HUES48 (cell line): ENCODE measurements at regions not wholly inside any gene's neighbourhood (a gene's known extent, or its start where the extent isn't known, plus 50 kb on each side); places are given as distances from the start of the nearest gene placed in this dataset.

Experiments
- H3K27ac ChIP-seq: one replicate; pipeline ENCODE4 v1.7.0; 2013; ENCODE audit warnings: low read depth, low read length, inconsistent platforms
- H3K27me3 ChIP-seq: 2 replicates; pipeline ENCODE4 v1.6.1; 2013; ENCODE audit warnings: mild to moderate bottlenecking, low read length; ENCODE audit not compliant: control insufficient read depth, insufficient read depth
- H3K36me3 ChIP-seq: 2 replicates; pipeline ENCODE4 v1.6.1; 2013; ENCODE audit warnings: low read length; ENCODE audit not compliant: control insufficient read depth, insufficient read depth
- H3K4me1 ChIP-seq: 2 replicates; pipeline ENCODE4 v1.6.1; 2013; ENCODE audit warnings: mild to moderate bottlenecking, low read length; ENCODE audit not compliant: control insufficient read depth, insufficient read depth
- H3K4me3 ChIP-seq: 2 replicates; pipeline ENCODE4 v1.5.1; 2013; ENCODE audit warnings: mild to moderate bottlenecking, low read depth, low read length
- H3K9ac ChIP-seq: 2 replicates; pipeline ENCODE4 v1.6.1; 2013; ENCODE audit warnings: mild to moderate bottlenecking, low read depth, low read length, moderate library complexity
- H3K9me3 ChIP-seq: 2 replicates; pipeline ENCODE4 v1.6.1; 2013; ENCODE audit warnings: low read length; ENCODE audit not compliant: control insufficient read depth, insufficient read depth

DNA sequence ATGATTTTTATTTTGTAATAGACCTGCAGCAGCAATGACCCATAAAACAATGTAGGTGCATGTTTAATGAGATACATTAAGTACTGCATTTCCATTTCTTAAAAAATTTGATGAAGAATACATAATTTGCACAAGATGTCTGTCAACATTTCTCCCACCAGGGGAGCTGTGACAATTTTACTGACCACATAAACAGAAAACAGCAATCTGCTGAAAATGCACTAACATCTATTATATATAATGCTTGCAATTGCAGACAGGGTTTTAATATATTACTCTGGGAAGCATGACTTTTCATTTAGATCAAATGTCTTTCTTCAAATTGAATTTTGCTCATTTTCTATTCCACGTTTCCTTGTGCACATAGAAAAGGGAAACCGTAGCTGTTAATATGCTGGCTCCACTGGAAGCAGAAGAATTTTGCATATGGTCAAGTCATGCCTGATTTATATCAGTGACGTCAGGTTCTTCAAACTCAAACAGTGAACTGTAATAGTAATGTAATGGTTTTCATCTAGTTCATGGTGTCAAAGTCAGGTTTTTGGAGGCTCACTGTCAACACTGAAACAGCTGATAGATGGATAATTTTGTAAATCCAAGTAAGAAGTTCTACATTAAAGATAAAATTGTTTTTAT is 79.8 kb upstream of the IGF1R start:
- H3K36me3 ChIP-seq: no peaks in the 10 kb centered on the region

DNA sequence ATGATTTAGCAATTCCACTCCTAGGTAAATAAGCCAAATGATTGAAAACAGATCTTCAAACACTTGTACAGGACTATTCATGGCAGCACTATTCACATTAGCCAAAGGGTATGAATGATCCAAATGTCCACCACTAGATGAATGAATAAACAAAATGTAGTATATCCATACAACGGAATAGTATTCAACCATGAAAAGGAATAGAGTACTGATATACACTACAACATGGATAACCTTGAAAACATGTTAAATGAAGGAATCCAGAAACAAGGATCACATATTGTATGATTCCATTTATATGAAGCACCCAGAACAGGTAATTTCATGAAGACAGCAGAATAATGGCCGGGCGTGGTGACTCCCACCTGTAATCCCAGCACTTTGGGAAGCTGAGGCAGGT is 78.2 kb upstream of the IGF1R start:
- Histone ChIP-seq H3K27me3 (no peaks in the 10 kb centered on the region), H3K9me3 (no peaks in the 10 kb centered on the region), H3K4me1 (no peaks in the 10 kb centered on the region), H3K4me3 (no peak overlapping the region), H3K9ac (no peak overlapping the region), H3K36me3 (no peaks in the 10 kb centered on the region), H3K27ac (no peak overlapping the region)

More for the DNA sequence above, 79.8 kb upstream of the IGF1R start:
- no peak overlapping the region for H3K27ac ChIP-seq
- no peaks in the 10 kb centered on the region for H3K4me1 ChIP-seq
- H3K27me3 ChIP-seq: no peaks in the 10 kb centered on the region
- no peak overlapping the region for H3K4me3 ChIP-seq
- H3K9me3 ChIP-seq: no peaks in the 10 kb centered on the region
- H3K9ac ChIP-seq: no peak overlapping the region

DNA sequence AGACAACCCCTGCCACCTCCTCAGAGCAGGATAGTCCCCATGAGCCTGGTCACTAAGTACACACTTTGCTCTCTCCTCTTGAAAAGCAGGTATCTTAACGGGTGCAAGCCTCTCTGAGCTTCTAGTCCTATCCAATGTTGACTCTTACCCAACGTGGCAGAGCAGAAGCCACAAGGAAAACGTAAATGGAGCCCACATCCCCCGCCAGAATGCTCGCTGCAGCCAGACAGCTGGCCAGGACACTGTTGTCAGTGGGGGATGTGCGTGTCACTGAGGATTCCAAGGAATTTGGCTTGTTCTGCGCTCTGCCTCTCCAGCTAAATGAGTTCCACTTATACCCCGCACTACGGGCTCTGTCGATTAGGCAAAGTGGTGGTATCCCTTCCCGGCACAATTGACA is 67.8 kb upstream of the IGF1R start:
- no peak overlapping the region for H3K9ac ChIP-seq
- no peak overlapping the region for H3K27ac ChIP-seq
- H3K4me1 ChIP-seq: peaks cover 14% of the 10 kb centered on the region
- H3K9me3 ChIP-seq: no peaks in the 10 kb centered on the region
- no peak overlapping the region for H3K4me3 ChIP-seq
- no peaks in the 10 kb centered on the region for H3K36me3 ChIP-seq
- H3K27me3 ChIP-seq: no peaks in the 10 kb centered on the region

DNA sequence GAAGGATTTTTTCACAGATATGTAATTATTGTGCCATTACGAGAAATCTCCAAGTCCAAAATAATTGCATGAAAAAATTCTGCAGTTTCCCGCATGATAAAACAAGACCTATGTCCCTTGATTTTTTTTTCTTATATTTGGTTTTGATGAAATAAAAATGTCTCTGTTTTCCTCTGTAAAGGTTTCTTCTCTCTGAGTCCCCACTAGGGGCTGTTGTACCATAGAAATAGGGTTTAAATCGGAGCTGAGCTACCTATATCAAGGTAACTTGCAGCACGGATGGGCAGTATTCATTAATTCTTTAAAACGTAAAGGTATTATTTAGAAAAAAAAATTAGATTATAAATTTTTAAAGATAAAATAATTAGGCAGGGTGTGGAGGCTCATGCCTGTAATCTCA is 66.6 kb upstream of the IGF1R start:
- Histone ChIP-seq H3K27ac (no peak overlapping the region), H3K9me3 (no peaks in the 10 kb centered on the region), H3K9ac (no peak overlapping the region), H3K4me3 (no peak overlapping the region), H3K36me3 (no peaks in the 10 kb centered on the region), H3K4me1 (peaks cover 9% of the 10 kb centered on the region; the same call in 1 of the 2 replicates), H3K27me3 (no peaks in the 10 kb centered on the region)

DNA sequence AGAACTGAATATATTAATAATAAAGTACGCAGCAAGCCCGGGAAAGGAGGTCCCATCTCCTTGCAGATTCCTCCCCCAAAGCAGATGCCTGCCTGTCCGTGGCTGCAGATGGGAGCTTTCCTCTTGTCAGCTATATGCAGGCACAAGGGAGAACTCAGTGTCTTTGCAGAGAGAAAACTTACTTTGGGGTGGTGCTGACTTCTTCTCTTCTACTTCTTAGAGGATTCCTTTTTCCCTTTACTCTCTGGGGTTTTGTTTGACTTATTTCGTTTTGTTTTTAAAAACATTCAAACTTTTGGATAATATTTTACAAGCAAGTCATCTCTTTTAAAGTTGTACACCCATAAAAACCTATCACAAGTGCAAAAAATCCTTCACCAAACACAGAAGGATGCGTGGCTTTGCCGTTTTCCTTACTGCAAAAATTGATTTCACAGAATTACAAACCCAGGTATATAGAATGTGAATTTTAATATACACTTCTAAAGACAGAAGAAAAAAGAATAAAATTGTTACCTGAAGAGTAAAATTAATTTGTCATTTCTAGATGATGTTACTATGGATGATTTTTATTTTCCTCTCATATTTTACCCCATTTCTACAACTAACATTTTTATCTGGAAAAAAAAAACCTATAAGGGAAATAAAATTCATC is 65.3 kb upstream of the IGF1R start:
- H3K9ac ChIP-seq: no peak overlapping the region
- H3K27me3 ChIP-seq: no peaks in the 10 kb centered on the region
- H3K9me3 ChIP-seq: no peaks in the 10 kb centered on the region
- H3K27ac ChIP-seq: no peak overlapping the region
- no peaks in the 10 kb centered on the region for H3K36me3 ChIP-seq
- peaks cover 9% of the 10 kb centered on the region; the same call in 1 of the 2 replicates for H3K4me1 ChIP-seq
- no peak overlapping the region for H3K4me3 ChIP-seq

DNA sequence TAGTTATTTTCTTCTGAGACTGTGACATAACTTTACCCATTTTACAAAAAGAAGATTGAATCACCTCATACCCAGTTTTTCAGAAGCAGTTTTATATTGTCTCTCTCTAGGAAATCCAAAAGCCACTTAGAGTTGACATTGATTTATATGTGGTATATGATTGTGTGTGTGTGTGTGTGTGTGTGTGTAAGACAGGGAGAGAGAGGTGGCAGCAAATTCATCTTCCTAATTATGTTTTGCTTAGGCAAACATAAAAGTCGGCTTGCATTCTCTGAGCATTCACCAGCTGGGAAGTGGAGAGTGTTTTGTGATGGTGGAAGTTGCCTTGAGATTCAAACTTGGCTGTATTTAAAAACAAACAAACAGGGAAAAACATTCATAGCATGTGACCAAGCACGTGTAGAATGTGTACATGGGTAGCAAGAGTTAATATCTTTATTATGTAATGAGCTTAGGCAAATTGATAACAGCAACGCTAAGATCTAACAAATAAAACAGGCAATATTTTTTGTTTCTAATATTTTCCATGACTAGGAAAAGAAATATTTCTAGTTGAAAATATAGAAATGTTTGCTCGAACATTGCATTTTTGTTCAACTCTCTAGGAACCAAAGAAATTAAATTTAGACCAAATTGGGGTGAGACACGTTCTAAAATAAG is 64.4 kb upstream of the IGF1R start:
- Histone ChIP-seq H3K9me3 (no peaks in the 10 kb centered on the region), H3K9ac (no peak overlapping the region), H3K27me3 (no peaks in the 10 kb centered on the region), H3K4me1 (peaks cover 9% of the 10 kb centered on the region; the same call in 1 of the 2 replicates), H3K27ac (no peak overlapping the region), H3K36me3 (no peaks in the 10 kb centered on the region), H3K4me3 (no peak overlapping the region)

DNA sequence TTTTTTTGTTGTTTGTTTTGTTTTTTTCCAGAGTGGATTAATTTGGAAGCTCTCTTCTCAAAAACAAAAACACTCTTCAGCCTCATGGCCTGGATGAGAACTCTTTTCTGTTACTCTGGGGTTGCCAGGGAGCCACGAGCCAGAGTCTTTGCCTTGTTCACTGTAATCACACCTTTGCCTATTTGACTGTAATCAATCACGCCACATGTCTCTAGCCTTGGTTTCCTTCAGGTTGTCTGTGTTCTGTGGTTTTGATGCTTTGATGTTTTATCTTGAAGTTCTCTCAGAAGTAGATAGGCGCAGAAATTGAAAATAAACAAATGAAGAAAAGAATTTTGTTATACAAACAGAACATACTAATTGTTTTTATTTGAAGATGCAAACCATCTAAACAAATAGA is 62.3 kb upstream of the IGF1R start:
- Histone ChIP-seq H3K9ac (no peak overlapping the region), H3K36me3 (no peaks in the 10 kb centered on the region), H3K27ac (no peak overlapping the region), H3K9me3 (no peaks in the 10 kb centered on the region), H3K4me3 (no peak overlapping the region), H3K27me3 (no peaks in the 10 kb centered on the region), H3K4me1 (peaks cover 7% of the 10 kb centered on the region; the same call in 1 of the 2 replicates)

DNA sequence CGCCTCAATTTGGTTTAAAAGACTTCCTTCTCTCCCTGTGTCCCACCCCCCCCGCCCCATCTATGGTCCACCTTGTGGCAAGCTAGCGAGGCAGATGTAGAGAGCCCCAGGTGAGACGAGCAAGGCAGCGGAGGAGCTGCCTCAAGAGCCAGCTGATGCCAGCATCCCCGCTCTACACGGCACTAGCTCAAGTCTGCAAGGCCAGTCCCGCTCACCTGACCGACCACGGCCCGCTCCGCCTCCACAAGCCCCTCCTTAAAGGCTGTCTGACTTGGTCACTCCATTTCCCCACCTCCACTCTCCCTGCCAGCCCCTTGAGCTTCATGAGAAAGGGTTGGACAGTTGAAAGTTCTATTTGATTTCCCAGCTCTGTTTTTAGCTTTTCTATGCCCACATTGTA is 56.2 kb upstream of the IGF1R start:
- H3K27me3 ChIP-seq: no peaks in the 10 kb centered on the region

DNA sequence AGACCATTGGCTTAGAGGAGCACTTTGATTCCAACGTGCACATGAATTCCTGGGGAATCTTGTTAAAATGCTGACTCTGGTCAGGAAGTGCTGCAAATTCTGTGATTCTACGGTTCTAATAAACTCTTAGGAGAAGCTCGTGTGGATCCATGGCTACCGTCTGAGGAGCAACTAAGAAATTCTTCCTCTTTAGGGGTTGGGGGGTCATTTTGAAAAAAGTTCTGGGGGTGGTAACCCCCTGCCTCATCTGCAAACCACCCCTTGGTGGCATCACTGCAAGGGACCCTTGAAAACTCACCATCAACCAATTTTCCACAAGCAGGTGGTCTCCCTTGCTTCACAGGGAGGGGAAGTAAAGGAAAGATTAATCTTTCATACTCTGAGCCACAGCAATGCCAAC is 52.2 kb upstream of the IGF1R start:
- no peaks in the 10 kb centered on the region for H3K27me3 ChIP-seq
- no peaks in the 10 kb centered on the region for H3K9me3 ChIP-seq
- no peaks in the 10 kb centered on the region for H3K36me3 ChIP-seq

More for the DNA sequence above, 56.2 kb upstream of the IGF1R start:
- no peaks in the 10 kb centered on the region for H3K9me3 ChIP-seq
- no peak overlapping the region for H3K9ac ChIP-seq
- H3K27ac ChIP-seq: no peak overlapping the region
- H3K36me3 ChIP-seq: no peaks in the 10 kb centered on the region
- no peaks in the 10 kb centered on the region for H3K4me1 ChIP-seq
- H3K4me3 ChIP-seq: no peak overlapping the region

DNA sequence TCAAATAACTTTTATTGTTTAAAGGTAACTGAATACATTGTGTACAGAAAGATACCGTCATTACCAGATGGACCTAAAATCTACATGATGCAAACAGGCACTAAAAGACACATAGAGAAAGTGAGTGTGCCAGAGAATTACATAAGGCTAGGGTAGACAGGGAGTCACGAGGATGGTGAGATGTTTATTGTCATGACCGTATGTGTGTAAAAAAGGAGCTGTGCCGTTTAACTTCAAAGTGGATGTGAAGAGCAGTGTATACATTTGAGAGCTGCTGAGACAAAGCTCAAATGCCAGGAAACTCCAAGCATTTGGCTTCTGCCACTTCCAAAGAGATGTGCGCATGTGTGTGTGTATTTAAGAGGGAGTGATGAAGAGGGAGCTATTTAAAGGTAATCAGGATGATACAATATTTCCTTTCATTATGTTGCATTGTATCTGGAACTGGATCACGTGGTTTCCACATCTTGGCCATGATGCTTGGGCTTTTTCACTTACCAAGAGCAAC is 51.4 kb upstream of the IGF1R start:
- H3K4me1 ChIP-seq: peaks cover 23% of the 10 kb centered on the region
- no peaks in the 10 kb centered on the region for H3K27me3 ChIP-seq
- H3K9ac ChIP-seq: no peak overlapping the region
- H3K9me3 ChIP-seq: peaks cover 2% of the 10 kb centered on the region; the same call in 1 of the 2 replicates
- H3K27ac ChIP-seq: no peak overlapping the region
- H3K4me3 ChIP-seq: no peak overlapping the region
- H3K36me3 ChIP-seq: no peaks in the 10 kb centered on the region

More for the DNA sequence above, 52.2 kb upstream of the IGF1R start:
- Histone ChIP-seq H3K9ac (no peak overlapping the region), H3K27ac (no peak overlapping the region), H3K4me1 (peaks cover 23% of the 10 kb centered on the region), H3K4me3 (no peak overlapping the region)

DNA sequence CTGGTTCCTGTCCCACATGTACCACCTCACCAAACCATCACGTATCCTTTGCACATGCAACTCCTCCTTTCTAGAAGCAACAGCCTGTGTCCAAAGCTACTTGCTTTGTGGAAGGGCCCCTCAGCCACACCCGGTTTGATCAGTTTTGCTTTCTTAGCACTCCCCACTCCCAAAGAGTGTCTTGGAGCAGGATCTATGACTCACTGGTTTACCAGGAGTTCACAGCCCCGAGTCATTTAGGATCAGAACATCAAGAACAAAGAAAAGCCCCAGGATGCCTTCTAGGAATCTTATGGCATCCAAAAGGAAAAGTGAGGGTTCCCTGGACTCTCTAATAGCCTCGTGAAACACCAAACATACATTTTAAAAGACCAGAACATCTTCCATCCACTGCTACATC is 50.7 kb upstream of the IGF1R start:
- peaks cover 23% of the 10 kb centered on the region for H3K4me1 ChIP-seq
- H3K9ac ChIP-seq: no peak overlapping the region
- peaks cover 2% of the 10 kb centered on the region; the same call in 1 of the 2 replicates for H3K9me3 ChIP-seq
- H3K36me3 ChIP-seq: no peaks in the 10 kb centered on the region
- peak overlapping the region; percentile 55 for H3K27ac ChIP-seq
- no peaks in the 10 kb centered on the region for H3K27me3 ChIP-seq
- no peak overlapping the region for H3K4me3 ChIP-seq
